Peyer's patch (tissue), 4 donors: ENCODE measurements at regions not wholly inside any gene's neighbourhood (a gene's known extent, or its start where the extent isn't known, plus 50 kb on each side); places are given as distances from the start of the nearest gene placed in this dataset.

Experiments used
- POLR2A ChIP-seq, 2 donors: fragments of 450-650 bp; IDR thresholded peaks; one replicate each; pipeline ENCODE4 v1.5.1; 2017; ENCODE audit warnings: antibody characterized with exemption in 2 of 2, mild to moderate bottlenecking in 2 of 2, moderate library complexity in 2 of 2
- TF ChIP-seq, protein P1 (sequence below), 6 experiments: fragments of 450-650 bp in 4 of 6; fragments of 200-600 bp in 2 of 6; sonication (generic) in 1 of 6; IDR thresholded peaks; one replicate each; pipeline ENCODE4 v1.5.1; 2017 to 2019; ENCODE audit warnings: antibody characterized with exemption in 6 of 6, mild to moderate bottlenecking in 3 of 6, moderate library complexity in 1 of 6

DNA sequence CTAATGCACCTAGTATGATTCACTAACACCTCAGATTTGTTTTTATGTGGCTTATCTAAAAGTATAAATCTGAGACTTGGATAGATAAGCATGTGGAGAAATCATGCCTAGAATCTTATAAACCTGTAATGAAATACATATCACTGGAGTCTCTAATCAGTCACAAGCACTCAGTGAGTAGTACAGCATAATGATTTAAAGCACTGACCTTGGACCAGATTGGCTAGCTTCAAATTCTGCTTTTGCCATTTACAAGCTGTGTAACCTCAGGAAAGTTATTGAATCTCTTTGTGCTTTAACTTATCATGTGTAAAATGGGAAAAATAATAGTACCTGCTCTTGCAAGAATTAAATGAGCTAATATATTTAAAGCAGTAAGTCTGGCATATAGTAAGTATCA is 61.2 kb upstream of the ALDH1A1 start:
- TF ChIP-seq, protein P1, sequence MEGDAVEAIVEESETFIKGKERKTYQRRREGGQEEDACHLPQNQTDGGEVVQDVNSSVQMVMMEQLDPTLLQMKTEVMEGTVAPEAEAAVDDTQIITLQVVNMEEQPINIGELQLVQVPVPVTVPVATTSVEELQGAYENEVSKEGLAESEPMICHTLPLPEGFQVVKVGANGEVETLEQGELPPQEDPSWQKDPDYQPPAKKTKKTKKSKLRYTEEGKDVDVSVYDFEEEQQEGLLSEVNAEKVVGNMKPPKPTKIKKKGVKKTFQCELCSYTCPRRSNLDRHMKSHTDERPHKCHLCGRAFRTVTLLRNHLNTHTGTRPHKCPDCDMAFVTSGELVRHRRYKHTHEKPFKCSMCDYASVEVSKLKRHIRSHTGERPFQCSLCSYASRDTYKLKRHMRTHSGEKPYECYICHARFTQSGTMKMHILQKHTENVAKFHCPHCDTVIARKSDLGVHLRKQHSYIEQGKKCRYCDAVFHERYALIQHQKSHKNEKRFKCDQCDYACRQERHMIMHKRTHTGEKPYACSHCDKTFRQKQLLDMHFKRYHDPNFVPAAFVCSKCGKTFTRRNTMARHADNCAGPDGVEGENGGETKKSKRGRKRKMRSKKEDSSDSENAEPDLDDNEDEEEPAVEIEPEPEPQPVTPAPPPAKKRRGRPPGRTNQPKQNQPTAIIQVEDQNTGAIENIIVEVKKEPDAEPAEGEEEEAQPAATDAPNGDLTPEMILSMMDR (IDR thresholded peaks at IDR 0.05), result no peak
- TF ChIP-seq POLR2A (IDR thresholded peaks at IDR 0.05), result no peak
